NOMO-1 (cell line): ENCODE measurements at regions not wholly inside any gene's neighbourhood (a gene's known extent, or its start where the extent isn't known, plus 50 kb on each side); places are given as distances from the start of the nearest gene placed in this dataset.
"Not testable (repeated sequence)": the region's sequence is repeated elsewhere in the genome, so short reads cannot be mapped to it uniquely, and the experiment has no call there.

Experiments used
- DNase-seq, 2 experiments: peaks; one replicate each; lab custom pipeline; 2025; ENCODE audit not compliant: unreplicated experiment in 2 of 2; lab: John Stamatoyannopoulos, UW

DNA sequence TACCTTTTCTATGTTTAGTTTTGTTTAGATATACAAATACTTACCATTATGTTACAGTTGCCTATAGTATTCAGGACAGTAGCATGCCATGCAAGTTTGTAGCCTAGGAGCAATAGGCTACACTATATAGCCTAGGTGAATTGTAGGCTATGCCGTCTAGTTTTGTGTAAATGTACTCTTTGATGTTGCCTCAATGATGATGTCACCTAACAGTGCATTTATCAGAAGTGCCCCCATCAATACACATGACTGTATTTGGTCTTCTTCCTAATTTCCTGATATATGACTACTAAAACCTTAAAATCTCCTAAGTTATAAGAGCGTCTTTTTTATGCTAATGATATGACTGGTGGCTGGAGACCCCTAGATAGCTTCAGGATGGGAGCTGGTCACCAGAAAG, 394.4 kb upstream of the STXBP6 start:
- no peak for DNase-seq

DNA sequence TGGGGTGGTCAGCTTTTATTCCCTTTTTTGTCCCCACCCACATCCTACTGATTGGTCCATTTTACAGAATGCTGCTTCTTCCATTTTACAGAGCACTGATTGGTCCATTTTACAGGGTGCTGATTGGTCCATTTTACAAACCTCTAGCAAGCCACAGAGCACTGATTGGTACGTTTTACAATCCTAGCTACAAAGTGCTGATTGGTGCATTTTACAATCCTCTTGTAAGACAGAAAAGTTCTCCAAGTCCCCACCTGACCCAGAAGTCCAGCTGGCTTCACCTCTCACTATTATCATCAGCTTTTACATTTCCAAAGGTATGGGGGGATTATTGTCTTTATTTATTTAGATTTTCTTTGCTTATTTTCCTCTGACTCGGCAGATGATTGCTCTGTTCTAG, 390.4 kb upstream of the STXBP6 start:
- not testable (repeated sequence) for DNase-seq

DNA sequence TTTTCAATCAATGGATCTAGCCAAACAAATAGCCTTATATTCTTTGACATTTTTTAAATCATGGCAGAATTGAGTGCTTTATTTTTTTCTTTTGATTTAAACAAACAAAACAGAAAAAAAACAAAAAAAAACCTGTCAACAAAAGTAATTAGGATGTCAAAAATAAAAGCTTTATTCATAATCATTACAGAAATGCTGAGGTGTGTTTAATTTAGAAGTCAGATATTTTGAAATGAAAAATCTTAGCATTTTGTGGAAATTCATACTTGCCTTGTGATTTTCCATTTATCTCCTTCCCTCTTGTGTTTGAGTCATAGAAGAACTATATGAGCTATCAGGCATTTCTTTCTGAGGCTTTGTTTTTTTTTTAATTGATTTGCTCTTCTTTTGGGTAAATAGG, 387.0 kb upstream of the STXBP6 start:
- DNase-seq = no peak

DNA sequence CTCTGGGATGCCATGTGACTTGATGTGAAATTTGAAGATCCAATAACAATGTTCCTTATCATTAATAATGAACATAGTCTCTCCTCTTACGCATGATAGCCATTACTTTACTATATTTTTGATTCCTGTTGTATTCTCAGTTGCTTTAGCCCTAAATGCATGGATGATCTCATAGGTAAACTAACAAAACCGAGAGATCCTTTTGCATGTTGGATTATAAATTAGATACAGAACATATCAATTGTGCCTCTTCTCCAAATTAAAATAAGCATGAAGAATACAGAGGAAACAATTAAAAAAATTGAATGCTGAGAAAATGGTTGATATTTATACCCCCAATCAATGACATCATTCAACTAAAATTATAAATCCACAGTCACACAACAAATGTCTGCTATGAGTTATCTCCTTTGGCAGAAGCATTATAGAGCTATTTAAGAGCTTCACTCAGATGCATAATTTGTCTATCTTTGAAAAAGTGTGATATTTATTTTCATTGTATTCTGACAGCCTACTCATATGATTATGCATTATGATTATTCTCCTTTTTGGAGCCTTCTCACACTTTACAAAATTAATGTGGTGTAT, 386.4 kb upstream of the STXBP6 start:
- DNase-seq = no peak

DNA sequence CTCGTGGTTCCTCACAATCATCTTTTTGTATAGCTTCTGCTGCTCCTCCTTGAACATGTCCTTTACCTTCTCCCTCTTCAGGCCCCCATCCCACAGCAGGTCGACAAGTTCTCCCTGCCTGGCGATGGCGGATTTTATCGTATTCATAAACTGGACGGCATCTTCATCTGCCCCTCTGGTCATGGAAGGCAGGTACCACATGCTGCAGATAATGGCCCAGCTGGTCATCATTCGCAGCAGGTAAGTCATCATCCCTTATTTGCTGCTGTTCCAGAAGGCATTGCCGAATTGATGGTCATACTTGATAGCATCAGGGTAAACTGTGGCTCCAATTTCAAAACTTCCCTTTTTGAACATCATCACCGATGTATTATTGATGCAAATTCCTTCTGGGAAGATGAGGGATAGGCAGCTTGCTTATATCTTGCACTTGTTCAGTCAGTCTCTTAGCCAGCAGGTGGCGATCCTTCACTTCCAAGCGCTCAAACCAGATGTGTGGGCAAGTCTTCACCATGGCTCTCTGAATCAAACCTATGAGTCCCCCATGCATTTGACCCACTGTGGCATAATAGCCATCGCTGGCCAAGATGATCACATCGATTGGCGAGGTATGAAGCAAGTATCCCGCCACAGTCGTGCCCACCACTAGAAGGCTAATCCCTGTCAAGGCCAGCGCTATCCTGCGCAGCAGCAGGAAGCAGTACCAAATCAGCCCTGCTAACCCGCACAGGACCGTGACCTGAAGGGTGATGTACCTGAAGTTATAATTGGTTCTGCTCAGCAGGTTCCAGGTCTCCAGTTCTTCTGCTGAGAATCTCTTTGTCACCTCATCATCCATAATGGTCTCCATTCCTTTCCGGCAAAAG, 381.5 kb upstream of the STXBP6 start:
- DNase-seq = no peak

DNA sequence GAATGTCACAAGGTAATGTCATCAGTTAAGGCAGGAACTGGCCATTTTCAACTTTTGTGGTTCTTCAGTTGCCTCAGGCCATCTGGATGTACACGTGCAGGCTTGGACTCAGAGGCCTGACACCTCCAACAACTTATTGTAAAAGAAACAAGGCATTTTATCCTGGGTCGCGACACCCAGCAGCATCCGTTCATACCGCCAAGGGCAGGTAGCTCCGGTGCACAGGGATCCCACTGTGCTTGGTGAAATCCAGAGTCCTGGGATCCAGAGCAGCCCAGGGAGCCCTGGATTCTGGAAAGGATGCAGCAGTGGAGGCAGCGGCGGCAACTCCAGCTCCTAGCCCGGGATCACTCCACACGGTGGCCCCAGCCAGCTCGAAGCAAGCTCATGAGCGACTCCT, 380.9 kb upstream of the STXBP6 start:
- no peak for DNase-seq

DNA sequence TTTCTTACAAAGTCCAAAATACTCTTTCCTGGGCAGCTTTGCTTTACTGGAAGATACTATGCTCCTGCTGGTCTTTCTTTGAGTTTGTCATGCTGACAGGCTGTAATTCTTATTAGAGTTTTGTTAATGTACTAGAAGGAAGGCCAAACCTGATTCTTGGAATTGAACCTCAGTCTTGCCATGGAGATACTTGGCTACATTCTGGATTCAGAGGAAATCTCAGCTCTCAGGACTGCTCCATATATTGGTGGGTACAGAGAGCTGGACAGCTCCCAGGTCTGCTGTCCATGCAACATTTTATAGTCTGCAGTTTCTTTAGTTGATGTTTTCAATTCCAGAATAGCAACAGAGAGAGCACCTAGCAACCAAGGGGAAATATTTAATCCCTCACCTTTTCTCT, 363.1 kb upstream of the STXBP6 start:
- DNase-seq = no peak

DNA sequence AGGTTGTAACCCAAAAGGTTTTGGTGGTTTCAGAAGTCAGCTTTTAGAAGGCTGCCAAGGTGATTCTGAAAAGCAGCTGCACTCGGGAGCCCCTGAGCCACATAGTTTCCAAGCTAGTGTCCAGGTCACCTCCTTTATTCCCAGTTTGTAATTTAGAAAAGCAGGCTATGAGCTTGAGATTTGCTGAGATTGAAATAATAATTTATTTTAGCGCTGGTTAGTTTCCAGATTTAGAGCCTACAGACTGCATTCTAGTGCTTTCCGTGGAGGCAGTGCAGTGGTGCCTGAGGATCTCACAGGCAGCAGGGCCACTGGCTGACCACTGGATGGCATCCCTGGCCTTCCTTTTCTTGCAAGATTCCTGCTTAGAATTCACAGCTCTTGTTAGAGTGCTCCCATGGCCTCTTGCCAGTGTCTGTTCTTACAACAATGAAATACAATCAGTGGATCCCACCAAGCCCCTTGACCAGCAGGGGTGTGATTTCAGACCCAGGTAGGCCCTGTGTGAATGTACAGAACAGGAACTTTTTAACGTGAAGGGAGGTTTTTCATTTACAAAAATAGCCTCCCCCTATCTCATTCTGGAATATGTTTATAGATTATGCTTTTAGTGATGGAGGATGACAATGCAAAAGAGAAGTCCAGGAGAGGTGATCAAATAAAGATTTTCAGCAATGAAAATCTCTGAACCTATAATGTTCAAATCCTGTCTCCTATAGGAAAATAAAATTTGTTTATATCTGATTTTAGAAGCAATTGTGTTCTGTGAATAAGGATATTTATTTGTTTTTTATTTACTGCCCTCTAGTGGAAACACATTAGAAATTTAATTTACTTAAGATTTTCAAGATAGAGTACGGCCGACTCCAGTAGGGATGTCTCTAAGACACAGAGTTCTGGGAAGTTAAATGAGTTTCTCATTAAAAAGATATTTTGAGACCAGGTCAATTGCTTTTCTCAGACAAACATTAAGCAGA, 362.1 kb upstream of the STXBP6 start:
- no peak for DNase-seq

DNA sequence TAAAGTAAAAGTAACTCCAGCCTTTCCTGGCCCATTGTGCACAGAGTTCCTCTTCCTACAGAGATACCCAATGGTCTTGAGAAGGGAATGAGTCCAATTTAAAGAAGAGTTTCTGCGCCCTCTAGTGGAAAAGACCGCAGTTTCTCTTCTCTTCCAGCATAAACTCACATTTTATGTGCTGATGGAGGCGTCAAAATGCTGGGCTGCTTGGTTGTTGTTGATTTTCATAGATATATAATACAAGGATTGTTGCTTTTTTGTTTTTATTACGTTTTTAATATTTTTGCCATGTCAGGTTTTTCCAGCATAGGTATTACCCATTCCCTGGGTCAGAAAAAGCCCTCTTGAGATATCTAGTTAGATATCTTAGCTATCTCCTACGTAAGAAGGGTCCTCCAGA, 356.9 kb upstream of the STXBP6 start:
- DNase-seq = peak in 1 of 2 experiments; percentile 37

DNA sequence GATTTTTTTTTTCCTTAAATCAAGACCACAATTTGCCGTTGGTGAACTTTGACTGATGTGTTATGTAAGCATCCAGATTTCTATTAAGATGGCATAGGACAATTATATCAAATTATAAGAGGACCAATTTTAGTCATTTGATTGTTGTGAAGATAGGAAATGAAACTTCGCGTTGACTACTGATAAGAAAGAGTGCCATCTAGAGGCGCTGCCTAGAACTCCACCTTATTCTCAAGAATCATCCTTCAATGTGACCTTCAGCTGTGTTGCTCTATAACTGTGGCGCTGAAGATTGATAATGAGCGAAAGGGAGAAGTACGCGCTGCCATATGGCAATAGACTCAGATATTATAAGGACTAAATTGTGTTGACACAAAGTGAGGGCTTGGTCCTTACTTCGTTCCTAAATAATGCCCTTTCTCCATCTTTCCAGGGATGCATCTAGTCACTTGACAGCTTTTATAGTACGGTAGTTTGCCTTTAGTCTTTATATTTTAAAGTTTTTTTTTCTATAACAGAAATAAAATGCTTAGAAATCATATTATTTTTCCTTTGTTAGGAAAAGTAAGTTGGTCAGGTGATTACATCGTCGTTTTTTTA, 350.8 kb upstream of the STXBP6 start:
- peak; percentile 24 to 68 for DNase-seq

DNA sequence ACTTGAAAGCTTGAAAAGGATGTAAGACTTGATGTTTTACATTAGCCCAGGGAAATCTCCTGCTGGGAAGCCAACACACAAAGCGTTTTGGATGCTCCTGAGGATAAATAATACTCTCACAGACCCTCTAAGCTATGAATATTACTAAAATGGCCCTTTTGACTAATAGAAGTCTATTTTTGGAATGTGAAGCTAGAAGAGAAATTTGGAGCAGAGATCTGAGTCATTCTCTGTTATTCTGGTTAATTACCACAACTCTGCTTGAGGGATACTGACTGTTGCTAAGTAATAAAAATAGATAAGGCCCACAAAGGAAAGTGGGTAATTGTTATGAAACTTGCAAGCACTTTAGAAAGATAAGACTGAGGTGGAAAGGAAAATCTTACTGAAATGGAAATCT, 346.2 kb upstream of the STXBP6 start:
- DNase-seq = no peak

DNA sequence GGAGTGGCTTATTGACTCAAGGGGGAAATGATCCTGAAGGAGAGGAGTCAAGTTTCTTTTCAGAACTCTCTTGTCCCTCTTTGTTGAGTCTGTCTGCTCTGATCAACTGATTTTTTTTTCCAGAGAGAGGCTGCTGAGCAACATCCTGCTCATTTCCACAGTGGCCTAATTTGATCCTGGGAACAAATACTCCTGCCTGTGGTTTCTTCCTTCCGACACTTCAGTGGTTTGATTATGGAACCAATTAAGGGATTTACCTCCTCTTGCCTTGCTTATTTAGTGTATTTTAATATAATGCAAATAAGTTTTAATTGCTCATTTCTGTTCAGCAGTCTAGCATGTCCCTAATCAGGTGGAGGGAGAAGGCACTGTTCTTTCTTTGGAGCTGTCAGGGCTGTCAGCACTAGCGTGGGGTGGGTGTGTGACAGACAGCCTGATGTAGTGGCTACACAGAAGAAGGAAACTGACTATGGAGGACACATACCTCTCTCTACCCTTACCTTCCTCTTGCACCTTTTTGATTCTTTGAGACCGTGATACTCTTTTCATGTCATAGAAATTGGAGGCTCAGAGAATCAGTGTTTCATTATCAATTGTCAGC, 344.9 kb upstream of the STXBP6 start:
- no peak for DNase-seq

DNA sequence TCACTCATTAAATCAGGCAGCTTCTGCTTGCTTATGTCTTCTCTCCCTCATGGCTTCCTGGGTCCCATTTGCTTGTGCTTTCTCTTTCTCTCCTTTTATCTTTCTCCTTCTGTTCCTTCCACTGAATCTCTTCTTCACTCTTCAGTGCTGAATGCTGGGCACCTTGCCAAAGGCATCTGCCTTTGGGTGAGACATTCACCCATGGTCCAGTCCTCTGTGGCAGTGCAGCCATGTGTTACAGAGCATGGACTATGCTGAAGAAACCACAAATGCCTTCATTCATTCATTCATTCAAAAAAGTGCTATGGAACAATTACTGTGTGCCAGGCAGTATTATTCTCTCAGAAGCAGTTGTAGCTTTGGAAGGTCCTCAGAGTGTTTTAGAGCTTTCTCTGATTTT, 344.4 kb upstream of the STXBP6 start:
- no peak for DNase-seq

DNA sequence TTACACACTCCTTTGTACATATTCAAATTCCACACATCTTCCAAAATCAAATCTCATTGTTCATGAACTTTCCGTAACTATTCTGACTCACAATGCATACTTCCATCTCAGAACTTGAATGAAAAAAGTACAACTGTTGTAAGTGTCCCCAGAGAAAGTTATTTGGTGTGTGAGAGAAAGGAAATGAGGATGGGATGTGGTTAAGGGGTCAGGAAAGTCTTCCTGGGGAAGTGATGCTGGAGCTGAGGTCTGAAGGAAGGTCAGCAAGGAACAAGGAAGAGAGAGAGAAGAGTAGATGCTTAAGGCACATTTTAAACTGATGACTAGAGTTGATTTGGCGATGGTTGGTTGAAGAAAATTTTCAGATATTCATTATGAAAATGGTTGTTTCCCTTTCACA, 340.0 kb upstream of the STXBP6 start:
- no peak for DNase-seq

DNA sequence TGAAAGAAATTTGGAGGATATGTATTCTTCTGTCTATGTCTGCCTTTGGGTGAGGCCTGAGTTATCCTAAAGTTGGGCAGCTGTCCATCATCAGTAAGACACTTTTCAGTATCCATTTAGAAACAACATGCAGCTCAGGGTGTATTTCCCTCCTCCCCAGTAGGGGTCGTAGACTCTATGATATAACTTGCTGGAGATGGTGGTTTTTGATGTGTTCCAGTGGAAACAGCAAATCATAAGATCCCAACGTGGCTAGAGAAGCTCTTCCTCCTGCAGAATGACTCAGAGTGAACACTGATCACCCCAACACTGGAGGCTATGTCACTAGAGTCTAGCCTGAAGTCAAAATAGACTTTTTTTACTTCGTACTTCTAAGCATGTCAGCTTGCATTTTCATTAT, 331.6 kb upstream of the STXBP6 start:
- DNase-seq = no peak

DNA sequence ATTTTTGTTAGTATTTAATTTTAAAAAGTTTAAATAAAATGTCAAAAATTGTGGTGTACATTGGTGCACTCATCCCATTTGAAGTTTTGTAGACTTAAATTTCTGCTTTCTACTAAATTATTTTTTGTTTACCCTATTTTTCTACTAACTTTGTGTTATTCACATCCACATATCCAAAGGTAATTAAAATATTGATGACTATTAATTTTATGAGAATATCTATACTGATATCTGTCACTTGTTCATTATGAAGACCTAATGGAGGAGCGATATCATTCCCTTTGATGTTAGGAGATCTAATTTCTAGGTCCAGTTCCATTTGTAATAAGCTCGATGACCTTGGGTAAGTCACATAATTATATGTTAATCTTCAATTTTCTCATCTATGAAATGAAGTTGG, 325.7 kb upstream of the STXBP6 start:
- DNase-seq = no peak

DNA sequence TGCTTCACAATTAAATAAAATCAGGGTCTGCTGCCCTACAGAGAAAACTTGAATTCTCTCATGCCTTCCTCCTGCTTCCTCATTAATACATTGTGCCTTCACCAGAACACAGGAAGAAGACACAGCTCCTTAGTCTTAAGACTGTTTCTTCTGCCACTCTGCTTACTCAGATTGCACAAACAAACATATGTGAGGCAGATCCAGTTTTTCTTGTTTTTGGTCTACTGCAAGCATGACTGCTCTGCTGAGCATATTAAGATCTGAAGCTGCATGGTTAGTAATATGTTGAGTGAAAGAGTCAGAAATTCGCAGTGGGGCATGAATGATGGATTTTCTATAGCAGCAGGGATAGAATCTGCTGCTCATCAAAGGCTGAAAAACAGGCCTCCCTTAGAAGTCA, 321.1 kb upstream of the STXBP6 start:
- DNase-seq = no peak

DNA sequence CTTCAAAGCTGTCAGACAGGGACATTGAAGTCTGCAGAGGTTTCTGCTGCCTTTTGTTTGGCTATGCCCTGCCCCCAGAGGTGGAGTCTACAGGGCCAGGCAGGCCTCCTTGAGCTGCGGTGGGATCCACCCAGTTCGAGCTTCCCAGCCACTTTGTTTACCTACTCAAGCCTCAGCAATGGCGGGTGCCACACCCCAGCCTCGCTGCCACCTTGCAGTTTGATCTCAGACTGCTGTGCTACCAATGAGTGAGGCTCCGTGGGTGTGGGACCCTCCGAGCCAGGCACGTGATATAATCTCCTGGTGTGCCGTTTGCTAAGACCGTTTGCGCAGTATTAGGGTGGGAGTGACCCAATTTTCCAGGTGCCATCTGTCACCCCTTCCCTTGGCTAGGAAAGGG, 320.1 kb upstream of the STXBP6 start:
- DNase-seq = not testable (repeated sequence)

DNA sequence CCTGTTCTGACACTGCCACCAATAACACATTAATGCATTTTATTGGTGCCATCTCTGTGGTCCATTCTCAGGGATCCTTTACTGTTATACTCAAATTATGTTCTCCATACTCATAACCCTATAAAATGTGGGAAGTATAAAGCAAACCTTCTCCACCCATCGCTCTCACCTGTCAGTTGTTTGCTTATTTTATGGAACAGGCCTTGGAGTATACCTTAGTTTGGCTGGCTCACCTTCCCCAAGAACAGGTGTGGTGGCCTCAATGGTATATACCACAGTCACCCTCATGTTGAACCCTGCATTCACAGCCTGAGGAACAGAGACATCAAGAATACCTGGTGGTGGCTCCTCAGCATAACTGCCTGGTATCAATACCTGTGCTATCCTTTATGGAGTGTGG, 308.4 kb upstream of the STXBP6 start:
- DNase-seq = no peak

DNA sequence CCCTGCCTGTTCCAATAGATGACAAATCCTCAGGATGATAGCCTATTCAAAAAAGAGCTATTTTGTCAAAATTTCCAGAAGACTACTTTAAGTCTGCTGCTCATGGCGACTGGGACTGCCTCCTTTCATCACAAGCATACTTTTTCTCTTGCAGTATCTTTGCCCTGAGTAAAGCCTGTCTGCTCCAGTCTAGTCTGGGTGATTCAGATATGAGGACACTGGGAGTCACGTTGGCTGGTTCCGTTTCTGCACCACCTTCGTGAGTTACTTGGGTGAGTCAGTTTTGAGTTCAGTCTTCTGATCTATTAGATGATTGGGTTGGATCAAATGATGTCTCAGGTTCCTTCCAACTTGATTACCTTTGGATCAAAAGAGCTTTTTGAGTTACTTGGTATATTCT, 301.3 kb upstream of the STXBP6 start:
- no peak for DNase-seq

DNA sequence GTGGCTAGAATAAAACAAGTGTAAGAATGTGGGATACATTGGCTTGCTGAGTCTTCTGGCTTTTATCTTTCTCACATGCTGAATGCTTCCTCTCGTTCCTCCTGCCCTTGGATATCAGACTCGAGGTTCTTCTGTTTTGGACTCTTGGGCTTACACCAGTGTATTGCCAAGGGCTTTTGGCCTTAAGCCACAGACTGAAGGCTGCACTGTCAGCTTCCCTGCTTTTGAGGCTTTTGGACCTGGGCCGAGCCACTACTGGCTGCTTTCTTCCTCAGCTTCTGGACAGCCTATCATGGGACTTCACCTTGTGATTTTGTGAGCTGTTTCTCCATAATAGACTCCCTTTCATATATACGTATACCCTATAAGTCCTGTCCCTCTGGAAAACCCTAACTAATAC, 300.9 kb upstream of the STXBP6 start:
- no peak for DNase-seq
